Breast epithelium (tissue), 3 donors: ENCODE measurements at regions not wholly inside any gene's neighbourhood (a gene's known extent, or its start where the extent isn't known, plus 50 kb on each side); places are given as distances from the start of the nearest gene placed in this dataset.

Experiments used
- POLR2A ChIP-seq: fragments of 450-650 bp; IDR thresholded peaks from one replicate; pipeline ENCODE4 v1.6.1; 2016; ENCODE audit warnings: antibody characterized with exemption, mild to moderate bottlenecking, moderate library complexity
- POLR2AphosphoS5 ChIP-seq, 3 donors: sonication (generic); formaldehyde crosslinking; IDR thresholded peaks; one replicate each; pipeline ENCODE4 v1.6.1; 2017; ENCODE audit warnings: antibody characterized with exemption in 3 of 3
- TF ChIP-seq, protein P1 (sequence below), 3 donors: fragments of 450-650 bp; IDR thresholded peaks; one replicate each; pipeline ENCODE4 v1.5.1; 2016 to 2017; ENCODE audit warnings: antibody characterized with exemption in 3 of 3, mild to moderate bottlenecking in 3 of 3, moderate library complexity in 3 of 3

DNA sequence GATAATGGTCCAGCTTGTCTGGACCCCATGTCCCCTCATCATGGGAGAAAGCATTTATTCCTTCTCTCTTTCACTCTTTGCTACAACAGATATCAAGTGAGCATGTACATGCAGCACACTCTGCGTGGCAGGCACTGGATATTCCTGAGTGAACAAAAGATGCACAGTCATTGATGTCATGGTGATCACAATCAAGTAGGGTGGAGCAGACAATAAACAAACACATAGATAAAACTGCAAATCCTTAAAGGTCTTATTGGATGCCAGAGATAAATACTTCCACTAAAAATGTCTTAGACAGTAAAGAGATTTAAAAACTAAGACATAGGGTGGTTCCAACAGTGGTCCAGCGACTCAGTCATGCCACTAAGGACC is 178.0 kb downstream of the ZC3H11B start:
- TF ChIP-seq POLR2A (no peak), POLR2AphosphoS5 (IDR thresholded peaks at IDR 0.05) (no peak)
- TF ChIP-seq, protein P1, sequence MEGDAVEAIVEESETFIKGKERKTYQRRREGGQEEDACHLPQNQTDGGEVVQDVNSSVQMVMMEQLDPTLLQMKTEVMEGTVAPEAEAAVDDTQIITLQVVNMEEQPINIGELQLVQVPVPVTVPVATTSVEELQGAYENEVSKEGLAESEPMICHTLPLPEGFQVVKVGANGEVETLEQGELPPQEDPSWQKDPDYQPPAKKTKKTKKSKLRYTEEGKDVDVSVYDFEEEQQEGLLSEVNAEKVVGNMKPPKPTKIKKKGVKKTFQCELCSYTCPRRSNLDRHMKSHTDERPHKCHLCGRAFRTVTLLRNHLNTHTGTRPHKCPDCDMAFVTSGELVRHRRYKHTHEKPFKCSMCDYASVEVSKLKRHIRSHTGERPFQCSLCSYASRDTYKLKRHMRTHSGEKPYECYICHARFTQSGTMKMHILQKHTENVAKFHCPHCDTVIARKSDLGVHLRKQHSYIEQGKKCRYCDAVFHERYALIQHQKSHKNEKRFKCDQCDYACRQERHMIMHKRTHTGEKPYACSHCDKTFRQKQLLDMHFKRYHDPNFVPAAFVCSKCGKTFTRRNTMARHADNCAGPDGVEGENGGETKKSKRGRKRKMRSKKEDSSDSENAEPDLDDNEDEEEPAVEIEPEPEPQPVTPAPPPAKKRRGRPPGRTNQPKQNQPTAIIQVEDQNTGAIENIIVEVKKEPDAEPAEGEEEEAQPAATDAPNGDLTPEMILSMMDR (IDR thresholded peaks at IDR 0.05): no peak
